Lower leg skin (tissue), 3 donors: ENCODE measurements at regions not wholly inside any gene's neighbourhood (a gene's known extent, or its start where the extent isn't known, plus 50 kb on each side); places are given as distances from the start of the nearest gene placed in this dataset.

ENCODE experiments used
- CTCF ChIP-seq, 3 donors: fragments of 450-650 bp; IDR thresholded peaks; one replicate each; pipeline ENCODE4 v1.5.1; 2016; ENCODE audit warnings: antibody characterized with exemption in 3 of 3, mild to moderate bottlenecking in 3 of 3, moderate library complexity in 2 of 3
- POLR2A ChIP-seq, 2 donors: fragments of 450-650 bp; IDR thresholded peaks; one replicate each; pipeline ENCODE4 v1.6.1; 2016 to 2017; ENCODE audit warnings: antibody characterized with exemption in 2 of 2, mild to moderate bottlenecking in 1 of 2, moderate library complexity in 1 of 2

DNA sequence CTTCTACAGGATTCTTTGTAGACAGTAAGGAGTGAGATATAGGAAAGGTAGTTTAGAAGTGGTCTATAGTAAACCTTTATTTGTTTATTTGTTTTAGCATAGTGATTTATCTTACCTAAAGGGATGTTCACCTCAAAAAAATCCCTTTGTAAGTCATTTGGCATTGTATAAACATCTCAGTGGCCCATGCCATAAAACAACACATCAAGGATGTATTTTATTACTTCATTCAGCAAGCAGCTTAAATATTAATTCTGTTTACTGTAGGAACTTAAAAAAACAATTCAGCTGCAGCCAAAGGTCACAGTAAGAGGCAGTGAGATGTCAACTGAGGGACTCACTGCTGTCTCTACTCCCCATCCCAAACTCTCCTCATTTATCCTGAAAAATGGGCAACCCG lies 452.7 kb downstream of the HINT1 start:
- no peak for TF ChIP-seq CTCF (IDR thresholded peaks at IDR 0.05)
- TF ChIP-seq POLR2A (IDR thresholded peaks at IDR 0.05) = no peak
